ENCODE measurements at regions not wholly inside any gene's neighbourhood (a gene's known extent, or its start where the extent isn't known, plus 50 kb on each side); places are given as distances from the start of the nearest gene placed in this dataset.

DNA sequence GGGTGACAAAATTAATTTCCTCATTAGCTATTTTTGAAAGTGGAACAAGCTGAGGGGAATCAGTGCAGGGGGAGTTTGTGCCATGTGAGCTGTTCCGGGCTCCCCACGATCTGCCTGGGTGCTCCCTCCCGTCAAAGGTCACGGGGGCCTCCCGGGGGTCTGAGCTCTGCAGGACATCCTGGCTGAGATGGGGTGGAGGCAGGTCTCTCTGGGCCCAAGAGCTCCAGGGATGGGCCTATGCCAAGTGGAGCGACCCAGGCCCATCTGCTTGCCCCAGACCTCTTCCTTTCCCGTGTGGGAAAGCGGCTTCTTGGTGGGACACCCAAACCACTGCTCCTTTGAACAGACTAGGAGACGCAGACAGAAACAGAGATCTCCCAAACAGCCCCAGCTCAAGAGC, 143.3 kb upstream of the ID2 start:
- no peak for TF ChIP-seq CTCF (IDR thresholded peaks at IDR 0.05; ENCODE audit: low read depth, low read length, poor library complexity, severe bottlenecking)
- no peak for TF ChIP-seq EZH2phosphoT487 (IDR thresholded peaks at IDR 0.05; ENCODE audit: borderline replicate concordance, low read length)

Data from DOHH2 (cell line).